ENCODE measurements at regions not wholly inside any gene's neighbourhood (a gene's known extent, or its start where the extent isn't known, plus 50 kb on each side); places are given as distances from the start of the nearest gene placed in this dataset.

DNA sequence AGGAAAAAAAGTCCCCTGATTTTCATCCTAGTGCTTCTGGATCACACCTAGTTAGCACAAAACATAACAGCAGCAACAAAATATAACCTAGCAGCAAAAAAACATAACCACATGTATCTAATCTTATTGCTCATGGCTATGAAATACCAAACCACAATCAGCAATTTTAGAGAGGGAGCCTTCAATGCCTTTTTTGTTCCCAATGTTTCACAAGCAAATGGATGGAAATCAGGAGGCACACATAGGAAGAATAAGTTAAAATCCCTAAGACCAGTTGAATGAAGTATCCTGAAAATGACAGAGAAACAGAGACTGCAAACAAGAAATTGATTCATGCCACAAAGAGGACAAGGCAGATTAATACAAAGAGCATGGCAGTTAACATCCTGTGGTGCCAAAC lies 361.6 kb downstream of the GPM6A start:
- TF ChIP-seq, protein P1, sequence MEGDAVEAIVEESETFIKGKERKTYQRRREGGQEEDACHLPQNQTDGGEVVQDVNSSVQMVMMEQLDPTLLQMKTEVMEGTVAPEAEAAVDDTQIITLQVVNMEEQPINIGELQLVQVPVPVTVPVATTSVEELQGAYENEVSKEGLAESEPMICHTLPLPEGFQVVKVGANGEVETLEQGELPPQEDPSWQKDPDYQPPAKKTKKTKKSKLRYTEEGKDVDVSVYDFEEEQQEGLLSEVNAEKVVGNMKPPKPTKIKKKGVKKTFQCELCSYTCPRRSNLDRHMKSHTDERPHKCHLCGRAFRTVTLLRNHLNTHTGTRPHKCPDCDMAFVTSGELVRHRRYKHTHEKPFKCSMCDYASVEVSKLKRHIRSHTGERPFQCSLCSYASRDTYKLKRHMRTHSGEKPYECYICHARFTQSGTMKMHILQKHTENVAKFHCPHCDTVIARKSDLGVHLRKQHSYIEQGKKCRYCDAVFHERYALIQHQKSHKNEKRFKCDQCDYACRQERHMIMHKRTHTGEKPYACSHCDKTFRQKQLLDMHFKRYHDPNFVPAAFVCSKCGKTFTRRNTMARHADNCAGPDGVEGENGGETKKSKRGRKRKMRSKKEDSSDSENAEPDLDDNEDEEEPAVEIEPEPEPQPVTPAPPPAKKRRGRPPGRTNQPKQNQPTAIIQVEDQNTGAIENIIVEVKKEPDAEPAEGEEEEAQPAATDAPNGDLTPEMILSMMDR (IDR thresholded peaks at IDR 0.05; ENCODE audit: insufficient read depth, low read depth, low read length): no peak
- TF ChIP-seq EZH2 (IDR thresholded peaks at IDR 0.05; ENCODE audit: insufficient read depth, low read length): no peak
